H54 (cell line): ENCODE measurements at regions not wholly inside any gene's neighbourhood (a gene's known extent, or its start where the extent isn't known, plus 50 kb on each side); places are given as distances from the start of the nearest gene placed in this dataset.

Experiments used
- DNase-seq: peaks from one replicate; pipeline ENCODE4 v3.0.0; 2011; ENCODE audit warnings: low spot score, mixed read lengths; ENCODE audit not compliant: insufficient read length
- FAIRE-seq: peaks from 3 replicates; lab custom pipeline; 2011; peaks lifted over from hg19 to GRCh38; lab: Jason Lieb, UNC
- POLR2A ChIP-seq: IDR thresholded peaks from 2 replicates; pipeline ENCODE4 v1.6.1; 2011; ENCODE audit warnings: low read depth, mild to moderate bottlenecking, low read length

GRCh38 chr1:193740762-193741161, 554.3 kb upstream of the B3GALT2 start:
- DNase-seq (no peak), FAIRE-seq (no peak)
- TF ChIP-seq POLR2A: no peak

- FAIRE-seq (no peak), DNase-seq (no peak)
- TF ChIP-seq POLR2A: no peak
Measured at GRCh38 chr1:193736507-193736906, 550.1 kb upstream of the B3GALT2 start.

DNA sequence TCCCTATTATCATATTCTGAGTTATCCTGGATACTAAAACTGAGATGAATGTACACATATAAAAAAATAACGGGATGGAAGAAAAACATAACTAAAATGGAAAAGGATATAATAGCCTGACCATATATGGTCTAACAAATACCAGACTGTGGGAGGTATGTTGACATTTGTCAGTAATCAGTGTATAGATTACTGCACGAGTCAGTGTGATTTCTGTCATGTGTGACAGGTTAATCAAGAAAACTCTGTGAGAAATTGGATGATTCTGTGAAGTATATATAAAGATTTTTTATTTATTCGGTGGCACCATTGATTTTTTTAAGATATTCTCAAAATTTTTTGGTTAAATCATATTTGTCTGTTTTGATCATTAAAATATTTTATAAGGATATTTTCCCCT, 547.3 kb upstream of the B3GALT2 start:
- TF ChIP-seq POLR2A: no peak
- DNase-seq: no peak
- no peak for FAIRE-seq

GRCh38 chr1:193730017-193730416, 543.6 kb upstream of the B3GALT2 start:
- no peak for TF ChIP-seq POLR2A
- FAIRE-seq (no peak), DNase-seq (no peak)

DNA sequence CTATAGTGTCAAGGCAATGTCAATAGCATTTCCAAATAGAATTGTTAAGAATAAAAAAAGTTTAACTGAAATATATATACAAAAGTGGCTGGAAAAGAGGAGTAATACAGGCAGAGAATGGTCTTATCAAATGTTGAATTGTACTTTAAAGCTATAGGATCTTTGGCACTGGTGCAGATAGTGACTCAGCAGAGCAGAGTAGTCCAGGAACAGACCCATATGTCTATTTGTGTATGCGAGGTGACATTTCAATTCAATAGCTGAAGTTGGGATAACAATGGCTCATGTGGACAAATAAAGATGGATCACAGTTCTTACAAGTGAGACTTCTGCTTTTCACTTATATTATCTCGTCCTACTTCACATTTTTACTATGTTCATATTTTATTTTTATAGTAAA, 543.0 kb upstream of the B3GALT2 start:
- no peak for TF ChIP-seq POLR2A
- DNase-seq (no peak), FAIRE-seq (no peak)

GRCh38 chr1:193727850-193728249, 541.4 kb upstream of the B3GALT2 start:
- no peak for TF ChIP-seq POLR2A
- FAIRE-seq (no peak), DNase-seq (no peak)

DNA sequence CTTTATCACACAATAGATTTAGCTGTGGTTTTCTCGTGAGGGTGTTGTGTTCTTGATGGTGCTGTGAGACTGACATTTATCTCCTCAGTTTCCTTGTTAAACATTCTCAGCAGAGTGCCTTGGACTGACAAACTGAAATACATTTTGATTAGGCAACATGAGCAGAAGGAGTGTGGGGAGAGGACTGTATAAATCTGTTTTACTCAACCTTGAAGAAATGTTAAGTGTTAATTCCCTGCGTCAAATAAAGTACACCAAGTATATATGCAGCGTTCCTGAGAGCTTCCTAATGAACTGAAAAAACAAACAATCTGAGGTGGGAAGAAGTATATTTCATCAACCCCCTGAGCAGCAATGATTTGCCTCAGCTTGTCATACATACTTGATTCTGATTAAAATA, 540.3 kb upstream of the B3GALT2 start:
- DNase-seq: no peak
- TF ChIP-seq POLR2A: no peak
- FAIRE-seq: no peak

GRCh38 chr1:193712392-193712791, 526.0 kb upstream of the B3GALT2 start:
- TF ChIP-seq POLR2A: no peak
- FAIRE-seq: no peak

GRCh38 chr1:193709607-193710006, 523.2 kb upstream of the B3GALT2 start:
- TF ChIP-seq POLR2A: no peak
- no peak for FAIRE-seq
- DNase-seq: no peak

More at GRCh38 chr1:193712392-193712791, 526.0 kb upstream of the B3GALT2 start:
- no peak for DNase-seq

GRCh38 chr1:193707271-193708021, 521.0 kb upstream of the B3GALT2 start:
- no peak for TF ChIP-seq POLR2A
- DNase-seq (no peak), FAIRE-seq (peak; percentile 43)

DNA sequence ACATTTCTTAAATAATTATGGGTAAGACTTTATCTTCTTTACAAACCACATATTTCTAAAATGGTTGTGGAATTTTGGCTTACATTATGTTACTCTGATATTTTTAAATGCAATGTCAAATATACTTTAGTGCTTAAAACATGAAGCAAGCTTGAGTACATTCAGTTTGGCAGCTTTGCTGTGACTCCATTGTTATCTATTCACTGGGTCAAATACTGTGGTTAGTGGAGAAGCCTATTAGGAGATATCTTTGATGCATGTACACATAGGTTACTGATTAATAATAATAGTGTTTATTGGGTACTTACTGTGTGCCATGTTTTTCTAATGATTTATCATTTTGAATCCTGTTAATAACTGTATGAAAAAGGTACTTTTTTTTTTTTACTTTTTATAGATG, 520.4 kb upstream of the B3GALT2 start:
- DNase-seq: no peak
- no peak for FAIRE-seq
- TF ChIP-seq POLR2A: no peak

DNA sequence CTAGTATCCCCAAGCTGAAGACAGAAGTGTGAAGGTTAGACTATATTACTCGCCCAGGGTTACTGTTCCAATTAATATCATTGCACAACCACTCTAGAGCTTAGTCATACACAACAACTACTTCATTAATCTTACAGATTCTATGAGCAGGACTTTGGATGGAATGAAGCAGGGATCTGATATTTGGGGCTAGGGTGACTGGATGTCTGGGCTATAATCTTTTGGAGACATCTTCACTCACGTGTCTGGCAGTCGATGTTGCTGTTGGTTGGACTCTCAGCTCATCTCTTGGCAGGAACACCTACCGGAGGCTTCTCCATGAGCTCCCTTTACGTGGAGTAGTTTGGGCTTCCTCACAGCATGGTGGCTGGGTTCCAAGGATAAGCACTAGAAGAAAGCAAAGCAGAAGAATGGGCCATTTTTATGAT, 519.2 kb upstream of the B3GALT2 start:
- DNase-seq (no peak), FAIRE-seq (no peak)
- TF ChIP-seq POLR2A: no peak

DNA sequence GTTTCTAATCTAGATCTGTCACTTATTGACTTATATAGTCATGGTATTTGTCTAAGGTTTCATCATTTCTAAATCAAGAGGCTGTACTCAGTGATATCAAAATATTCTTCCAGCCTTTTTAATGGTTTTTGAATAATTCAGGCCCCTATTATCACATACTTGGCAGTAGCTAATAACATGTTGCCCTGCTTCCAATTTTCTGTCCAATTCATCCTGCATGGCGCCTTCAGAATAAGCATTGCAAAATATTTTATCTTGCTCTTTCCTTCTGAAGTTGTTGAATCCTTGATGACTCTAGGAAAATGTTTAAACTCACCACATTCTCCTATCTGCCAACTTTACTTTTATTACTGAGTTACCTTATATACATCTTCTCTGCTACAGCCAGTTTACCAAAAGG, 517.2 kb upstream of the B3GALT2 start:
- no peak for DNase-seq
- no peak for TF ChIP-seq POLR2A
- FAIRE-seq: no peak

GRCh38 chr1:193703121-193703520, 516.7 kb upstream of the B3GALT2 start:
- no peak for TF ChIP-seq POLR2A
- DNase-seq (no peak), FAIRE-seq (no peak)

GRCh38 chr1:193701759-193702158, 515.3 kb upstream of the B3GALT2 start:
- TF ChIP-seq POLR2A: no peak
- FAIRE-seq (no peak), DNase-seq (no peak)
